GM12873 (cell line): ENCODE measurements at regions not wholly inside any gene's neighbourhood (a gene's known extent, or its start where the extent isn't known, plus 50 kb on each side); places are given as distances from the start of the nearest gene placed in this dataset.
A peak's percentile ranks its signal among the peaks of the same experiment; 100 is the strongest.

ENCODE experiments used
- CTCF ChIP-seq: IDR thresholded peaks from 2 replicates; pipeline ENCODE4 v1.5.1; 2012; ENCODE audit warnings: low read depth, mild to moderate bottlenecking, moderate library complexity, low read length, control low read depth; ENCODE audit not compliant: insufficient read depth; ENCODE audit errors: missing control alignments

- peak; percentile 19 for TF ChIP-seq CTCF
Observed at GRCh38 chrX:41009850-41010846, 75.1 kb upstream of the USP9X start.

DNA sequence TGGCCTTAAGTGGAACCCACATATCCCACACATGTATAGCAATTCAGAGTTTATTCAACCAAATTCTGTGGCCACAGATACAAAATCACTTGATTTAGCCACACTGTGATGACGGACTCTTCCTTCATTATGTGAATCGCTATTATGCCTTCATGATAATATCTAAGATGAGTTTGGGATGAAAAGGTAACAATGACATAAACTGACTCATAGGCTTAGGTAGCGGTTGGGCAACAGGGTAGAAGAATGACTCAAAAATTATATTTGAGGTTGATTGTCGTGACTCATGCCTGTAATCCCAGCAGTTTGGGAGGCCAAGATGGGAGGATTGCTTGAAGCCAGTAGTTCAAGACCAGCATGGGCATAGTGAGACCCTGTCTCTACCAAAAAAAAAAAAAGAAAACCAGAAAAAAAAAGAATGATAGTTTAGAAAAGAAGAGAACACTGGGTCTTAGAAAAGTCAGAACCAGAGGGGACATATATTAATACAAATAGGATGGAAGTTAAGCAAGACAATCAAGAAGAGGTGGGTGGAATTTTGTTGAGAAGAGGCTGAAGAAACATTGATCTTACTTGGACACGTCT is 70.4 kb upstream of the USP9X start:
- no peak for TF ChIP-seq CTCF

- TF ChIP-seq CTCF: no peak
Observed at GRCh38 chrX:41019041-41019392, 66.2 kb upstream of the USP9X start.

GRCh38 chrX:41022566-41022965 is 62.7 kb upstream of the USP9X start:
- TF ChIP-seq CTCF: no peak

- no peak for TF ChIP-seq CTCF
Observed at GRCh38 chrX:41023098-41023497, 62.1 kb upstream of the USP9X start.

DNA sequence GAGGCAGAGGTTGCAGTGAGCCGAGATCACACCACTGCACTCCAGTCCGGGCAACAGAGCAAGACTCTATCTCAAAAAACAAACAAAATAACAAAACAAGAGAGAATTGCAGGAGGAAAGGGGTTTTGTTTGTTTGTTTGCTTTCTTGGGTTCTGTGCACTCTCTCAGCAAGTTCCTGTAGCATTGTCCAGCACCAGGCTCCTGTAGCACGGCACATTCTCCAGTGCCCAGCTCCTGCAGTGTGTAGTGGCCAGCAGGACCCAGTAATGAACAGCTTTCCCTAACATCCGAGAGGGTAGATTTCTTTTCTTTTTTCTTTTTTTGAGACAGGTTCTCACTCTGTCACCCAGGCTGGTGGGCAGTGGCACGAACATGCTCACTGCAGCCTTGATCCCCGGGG is 60.5 kb upstream of the USP9X start:
- TF ChIP-seq CTCF: no peak

- TF ChIP-seq CTCF: no peak
Observed at GRCh38 chrX:41025926-41026701, 59.1 kb upstream of the USP9X start.
